ENCODE measurements at regions not wholly inside any gene's neighbourhood (a gene's known extent, or its start where the extent isn't known, plus 50 kb on each side); places are given as distances from the start of the nearest gene placed in this dataset.

DNA sequence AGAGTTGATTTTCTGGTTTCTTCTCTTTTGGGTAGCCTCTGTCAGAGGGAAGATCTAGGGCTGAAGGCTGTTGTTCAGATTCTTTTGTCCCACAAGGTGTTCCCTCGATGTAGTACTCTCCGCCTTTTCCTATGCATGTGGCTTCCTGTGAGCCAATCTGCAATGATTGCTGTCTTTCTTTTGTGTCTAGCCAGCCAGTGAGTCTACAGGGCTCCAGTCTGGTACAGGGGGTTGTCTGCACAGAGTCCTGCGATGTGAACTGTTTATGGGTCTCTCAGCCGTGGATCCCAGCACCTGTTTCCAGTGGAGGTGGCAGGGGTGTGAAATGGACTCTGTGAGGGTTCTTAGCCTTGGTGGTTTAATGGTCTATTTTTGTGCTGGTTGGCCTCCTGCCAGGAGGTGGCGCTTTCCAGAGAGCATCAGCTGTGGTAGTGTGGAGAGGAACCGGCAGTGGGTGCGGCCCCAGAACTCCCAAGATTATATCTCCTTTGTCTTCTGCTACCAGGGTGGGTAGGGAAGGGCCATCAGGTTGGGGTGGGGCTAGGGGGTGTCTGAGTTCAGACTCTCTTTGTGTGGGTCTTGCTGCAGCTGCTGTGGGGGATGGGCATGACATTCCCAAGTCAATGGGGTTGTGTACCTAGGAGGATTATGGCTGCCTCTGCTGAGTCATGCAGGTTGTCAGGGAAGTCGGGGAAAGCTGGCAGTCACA, 81.3 kb upstream of the C21orf91 start:
- Mint-ChIP-seq H3K36me3 (ENCODE audit: low read depth) (no peaks in the 10 kb centered on the region), H3K27ac (no peak overlapping the region), H3K9me3 (peaks cover 11% of the 10 kb centered on the region), H3K27me3 (no peaks in the 10 kb centered on the region), H3K4me1 (peaks cover 6% of the 10 kb centered on the region), H3K4me3 (no peak overlapping the region)
- TF ChIP-seq, protein P1, sequence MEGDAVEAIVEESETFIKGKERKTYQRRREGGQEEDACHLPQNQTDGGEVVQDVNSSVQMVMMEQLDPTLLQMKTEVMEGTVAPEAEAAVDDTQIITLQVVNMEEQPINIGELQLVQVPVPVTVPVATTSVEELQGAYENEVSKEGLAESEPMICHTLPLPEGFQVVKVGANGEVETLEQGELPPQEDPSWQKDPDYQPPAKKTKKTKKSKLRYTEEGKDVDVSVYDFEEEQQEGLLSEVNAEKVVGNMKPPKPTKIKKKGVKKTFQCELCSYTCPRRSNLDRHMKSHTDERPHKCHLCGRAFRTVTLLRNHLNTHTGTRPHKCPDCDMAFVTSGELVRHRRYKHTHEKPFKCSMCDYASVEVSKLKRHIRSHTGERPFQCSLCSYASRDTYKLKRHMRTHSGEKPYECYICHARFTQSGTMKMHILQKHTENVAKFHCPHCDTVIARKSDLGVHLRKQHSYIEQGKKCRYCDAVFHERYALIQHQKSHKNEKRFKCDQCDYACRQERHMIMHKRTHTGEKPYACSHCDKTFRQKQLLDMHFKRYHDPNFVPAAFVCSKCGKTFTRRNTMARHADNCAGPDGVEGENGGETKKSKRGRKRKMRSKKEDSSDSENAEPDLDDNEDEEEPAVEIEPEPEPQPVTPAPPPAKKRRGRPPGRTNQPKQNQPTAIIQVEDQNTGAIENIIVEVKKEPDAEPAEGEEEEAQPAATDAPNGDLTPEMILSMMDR (IDR thresholded peaks at IDR 0.05): no peak
- POLR2A ChIA-PET: interaction anchor here (0.6 kb wide), 1 partner anchor 221 kb away, joined by 4 read pairs; no protein-coding TSS in a partner anchor
- no peak for DNase-seq
- ATAC-seq (ENCODE audit: low read depth): no peak
- intact Hi-C loops (cut with micrococcal nuclease): no loop called here
- CTCF ChIA-PET: interaction anchor here (0.7 to 3.7 kb wide), 3 partner anchors 13 to 222 kb away, joined by 3 to 21 read pairs (median 4); no protein-coding TSS in a partner anchor

DNA sequence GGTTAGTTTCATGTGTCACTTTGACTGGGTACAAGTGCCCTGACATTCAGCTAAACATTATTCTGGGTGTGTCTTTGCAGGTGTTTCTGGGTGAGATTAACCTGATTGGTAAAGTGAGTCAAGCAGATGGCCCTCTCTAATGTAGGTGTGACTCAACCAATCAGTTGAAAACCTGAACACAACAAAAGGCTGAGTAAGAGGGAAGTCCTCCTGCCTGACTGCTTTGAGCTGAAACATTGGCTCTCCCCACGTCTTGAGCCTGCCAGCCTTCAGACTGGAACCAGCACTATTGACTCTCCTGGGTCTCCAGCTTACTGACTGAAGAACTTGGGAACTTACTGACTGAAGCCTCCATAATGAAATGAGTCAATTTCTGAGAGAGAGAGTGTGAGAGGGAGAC, 70.0 kb upstream of the C21orf91 start:
- Mint-ChIP-seq H3K27ac (no peak overlapping the region), H3K36me3 (ENCODE audit: low read depth) (no peaks in the 10 kb centered on the region), H3K4me3 (no peak overlapping the region), H3K9me3 (no peaks in the 10 kb centered on the region), H3K27me3 (peaks cover 4% of the 10 kb centered on the region), H3K4me1 (no peaks in the 10 kb centered on the region)
- ChIA-PET CTCF (no interaction called here), POLR2A (no interaction called here)
- TF ChIP-seq, protein P1 (IDR thresholded peaks at IDR 0.05): no peak
- DNase-seq (no peak), ATAC-seq (ENCODE audit: low read depth) (no peak)
- intact Hi-C loops (cut with micrococcal nuclease): no loop called here

DNA sequence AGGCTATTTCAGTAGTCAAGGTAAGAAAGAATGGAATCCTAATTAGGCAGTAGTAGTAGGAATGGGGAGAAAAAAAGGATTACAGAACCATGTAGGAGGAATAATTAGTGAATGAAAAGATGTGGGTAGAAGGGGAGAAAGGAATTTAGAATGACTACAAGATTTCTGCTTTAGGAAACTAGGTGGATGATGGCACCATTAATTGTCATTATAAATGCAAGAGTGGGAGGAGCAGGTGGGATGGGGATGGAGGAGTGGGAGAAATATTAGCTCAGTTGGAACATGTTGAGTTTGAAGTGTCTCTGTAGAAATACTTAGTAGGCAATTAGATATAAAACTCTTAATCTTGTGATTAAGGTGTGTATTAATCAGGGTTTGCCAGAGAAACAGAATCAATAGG, 50.0 kb upstream of the C21orf91 start:
- Mint-ChIP-seq H3K4me1 (no peaks in the 10 kb centered on the region), H3K9me3 (no peaks in the 10 kb centered on the region), H3K27ac (no peak overlapping the region), H3K27me3 (no peaks in the 10 kb centered on the region), H3K4me3 (no peak overlapping the region), H3K36me3 (ENCODE audit: low read depth) (no peaks in the 10 kb centered on the region)
- ChIA-PET CTCF (interaction anchor here (0.6 kb wide), 1 partner anchor 57 kb away, joined by 3 read pairs; no protein-coding TSS in a partner anchor), POLR2A (no interaction called here)
- DNase-seq: no peak
- intact Hi-C loops (cut with micrococcal nuclease): no loop called here
- TF ChIP-seq, protein P1 (IDR thresholded peaks at IDR 0.05): no peak
- ATAC-seq (ENCODE audit: low read depth): no peak
